H1 (cell line): ENCODE measurements at regions not wholly inside any gene's neighbourhood (a gene's known extent, or its start where the extent isn't known, plus 50 kb on each side); places are given as distances from the start of the nearest gene placed in this dataset.

ENCODE experiments used
- ATF3 ChIP-seq: IDR thresholded peaks from 2 replicates; pipeline ENCODE4 v1.6.1; 2011; ENCODE audit warnings: low read depth, mild to moderate bottlenecking, low read length; ENCODE audit not compliant: insufficient read depth
- CHD1 ChIP-seq: IDR thresholded peaks from 2 replicates; pipeline ENCODE4 v1.6.1; 2012; ENCODE audit warnings: low read depth, low read length, improper control_type of control experiment
- CHD2 ChIP-seq: IDR thresholded peaks from 2 replicates; pipeline ENCODE4 v1.6.1; 2012; ENCODE audit warnings: low read length, improper control_type of control experiment
- EZH2 ChIP-seq: fragments of 200-600 bp; sonication (generic); IDR thresholded peaks from 2 replicates; pipeline ENCODE4 v1.7.1; 2012; ENCODE audit warnings: low read depth, mild to moderate bottlenecking, moderate library complexity, low read length, inconsistent platforms; ENCODE audit not compliant: severe bottlenecking
- GABPA ChIP-seq: IDR thresholded peaks from 2 replicates; pipeline ENCODE4 v1.6.1; 2011; ENCODE audit warnings: mild to moderate bottlenecking, low read length, moderate library complexity, borderline replicate concordance; ENCODE audit not compliant: insufficient read depth
- JUN ChIP-seq: IDR thresholded peaks from 2 replicates; pipeline ENCODE4 v1.6.1; 2011; ENCODE audit warnings: low read depth, mild to moderate bottlenecking, improper control_type of control experiment, low read length
- PHF8 ChIP-seq: fragments of 200-600 bp; sonication (generic); conservative IDR thresholded peaks from 2 replicates; pipeline ENCODE4 v1.7.1; 2012; ENCODE audit warnings: low read depth, mild to moderate bottlenecking, inconsistent platforms, low read length, moderate library complexity
- SIX5 ChIP-seq: IDR thresholded peaks from 2 replicates; pipeline ENCODE4 v1.6.1; 2011; ENCODE audit warnings: mild to moderate bottlenecking, low read depth, low read length
- TEAD4 ChIP-seq: IDR thresholded peaks from 2 replicates; pipeline ENCODE4 v1.6.1; 2012; ENCODE audit warnings: low read depth, low read length, inconsistent platforms, mixed read lengths
- TF ChIP-seq, protein P1 (sequence below), 3 experiments: IDR thresholded peaks; 1 replicate in 2 of 3; 2 replicates in 1 of 3; pipeline versions ENCODE4 v1.5.1 to v1.6.1; 2011; ENCODE audit warnings: low read length in 3 of 3, mild to moderate bottlenecking in 3 of 3, inconsistent platforms in 2 of 3, low read depth in 1 of 3, moderate library complexity in 1 of 3; ENCODE audit not compliant: insufficient read depth in 1 of 3; ENCODE audit errors: control extremely low read depth in 1 of 3
- TF ChIP-seq, protein P2 (sequence below): IDR thresholded peaks from 2 replicates; pipeline ENCODE4 v1.6.1; 2012; ENCODE audit warnings: inconsistent platforms

DNA sequence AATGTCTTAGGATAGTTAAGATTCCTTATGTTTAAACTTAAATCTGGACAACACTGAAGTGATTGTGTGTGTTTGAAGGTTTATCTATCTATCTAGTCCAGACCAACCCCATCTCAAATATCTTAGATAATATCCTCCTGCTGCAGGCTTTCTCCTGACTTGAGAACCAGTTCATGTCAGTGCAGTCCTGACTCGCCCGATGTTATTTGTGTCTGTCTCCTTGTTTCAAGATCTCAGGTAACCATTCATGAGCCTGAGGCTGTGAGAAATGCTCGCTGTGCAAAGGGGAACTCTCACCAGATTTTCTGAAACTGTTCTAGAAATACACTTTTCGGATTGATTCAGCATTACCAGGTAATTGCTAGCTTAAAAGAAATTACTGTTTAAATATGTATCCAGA lies 356.2 kb downstream of the SNAPC1 start:
- no peak for TF ChIP-seq PHF8
- TF ChIP-seq SIX5: no peak
- TF ChIP-seq, protein P1, sequence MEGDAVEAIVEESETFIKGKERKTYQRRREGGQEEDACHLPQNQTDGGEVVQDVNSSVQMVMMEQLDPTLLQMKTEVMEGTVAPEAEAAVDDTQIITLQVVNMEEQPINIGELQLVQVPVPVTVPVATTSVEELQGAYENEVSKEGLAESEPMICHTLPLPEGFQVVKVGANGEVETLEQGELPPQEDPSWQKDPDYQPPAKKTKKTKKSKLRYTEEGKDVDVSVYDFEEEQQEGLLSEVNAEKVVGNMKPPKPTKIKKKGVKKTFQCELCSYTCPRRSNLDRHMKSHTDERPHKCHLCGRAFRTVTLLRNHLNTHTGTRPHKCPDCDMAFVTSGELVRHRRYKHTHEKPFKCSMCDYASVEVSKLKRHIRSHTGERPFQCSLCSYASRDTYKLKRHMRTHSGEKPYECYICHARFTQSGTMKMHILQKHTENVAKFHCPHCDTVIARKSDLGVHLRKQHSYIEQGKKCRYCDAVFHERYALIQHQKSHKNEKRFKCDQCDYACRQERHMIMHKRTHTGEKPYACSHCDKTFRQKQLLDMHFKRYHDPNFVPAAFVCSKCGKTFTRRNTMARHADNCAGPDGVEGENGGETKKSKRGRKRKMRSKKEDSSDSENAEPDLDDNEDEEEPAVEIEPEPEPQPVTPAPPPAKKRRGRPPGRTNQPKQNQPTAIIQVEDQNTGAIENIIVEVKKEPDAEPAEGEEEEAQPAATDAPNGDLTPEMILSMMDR (IDR thresholded peaks at IDR 0.05; ENCODE audit: control extremely low read depth in 1 of 3, insufficient read depth in 1 of 3, low read depth in 1 of 3, low read length in 3 of 3): no peak
- TF ChIP-seq EZH2: no peak
- TF ChIP-seq, protein P2, sequence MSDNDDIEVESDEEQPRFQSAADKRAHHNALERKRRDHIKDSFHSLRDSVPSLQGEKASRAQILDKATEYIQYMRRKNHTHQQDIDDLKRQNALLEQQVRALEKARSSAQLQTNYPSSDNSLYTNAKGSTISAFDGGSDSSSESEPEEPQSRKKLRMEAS: no peak
- TF ChIP-seq TEAD4: no peak
- no peak for TF ChIP-seq CHD2
- no peak for TF ChIP-seq GABPA
- no peak for TF ChIP-seq ATF3
- no peak for TF ChIP-seq CHD1
- no peak for TF ChIP-seq JUN
